KMS-11 (cell line): ENCODE measurements at regions not wholly inside any gene's neighbourhood (a gene's known extent, or its start where the extent isn't known, plus 50 kb on each side); places are given as distances from the start of the nearest gene placed in this dataset.

Experiments
- H2AFZ ChIP-seq: fragments of 200-600 bp; sonication (generic); 2 replicates; pipeline ENCODE4 v1.6.1; 2016; ENCODE audit warnings: antibody characterized with exemption, mixed run types, low read depth
- H3K27ac ChIP-seq: fragments of 200-600 bp; sonication (generic); 2 replicates; pipeline ENCODE4 v1.6.1; 2016; ENCODE audit warnings: mild to moderate bottlenecking, mixed run types
- H3K27me3 ChIP-seq: fragments of 200-600 bp; sonication (generic); 2 replicates; pipeline ENCODE4 v1.6.1; 2017; ENCODE audit warnings: mild to moderate bottlenecking, low read depth, mixed run types, moderate library complexity; ENCODE audit not compliant: insufficient read depth
- H3K36me3 ChIP-seq: fragments of 200-600 bp; sonication (generic); 2 replicates; pipeline ENCODE4 v1.6.1; 2017; ENCODE audit warnings: mild to moderate bottlenecking, mixed run types; ENCODE audit not compliant: insufficient read depth
- H3K4me1 ChIP-seq: fragments of 200-600 bp; sonication (generic); 2 replicates; pipeline ENCODE4 v1.6.1; 2016; ENCODE audit warnings: mild to moderate bottlenecking, low read depth, mixed run types; ENCODE audit not compliant: poor library complexity, severe bottlenecking
- H3K4me2 ChIP-seq: fragments of 200-600 bp; sonication (generic); 2 replicates; pipeline ENCODE4 v1.7.0; 2016; ENCODE audit warnings: mild to moderate bottlenecking, mixed run types
- H3K4me3 ChIP-seq: fragments of 200-600 bp; sonication (generic); IDR thresholded peaks from 2 replicates; pipeline ENCODE4 v1.6.1; 2017; ENCODE audit warnings: low read depth, low read length, mixed read lengths; ENCODE audit not compliant: insufficient read depth
- H3K79me2 ChIP-seq: fragments of 200-600 bp; sonication (generic); 2 replicates; pipeline ENCODE4 v1.6.1; 2016; ENCODE audit warnings: low read depth, mixed run types; ENCODE audit not compliant: insufficient read depth
- H3K9ac ChIP-seq: fragments of 200-600 bp; sonication (generic); 2 replicates; pipeline ENCODE4 v1.6.1; 2016; ENCODE audit warnings: mild to moderate bottlenecking, mixed run types
- H4K20me1 ChIP-seq: fragments of 200-600 bp; sonication (generic); 2 replicates; pipeline ENCODE4 v1.6.1; 2016; ENCODE audit warnings: mild to moderate bottlenecking, mixed run types; ENCODE audit not compliant: insufficient read depth
- TF ChIP-seq, protein P1 (sequence below): fragments of 200-600 bp; sonication (generic); conservative IDR thresholded peaks from 2 replicates; pipeline ENCODE4 v1.6.1; 2017; ENCODE audit warnings: low read depth, mild to moderate bottlenecking, antibody characterized with exemption, low read length, moderate library complexity, mixed read lengths

DNA sequence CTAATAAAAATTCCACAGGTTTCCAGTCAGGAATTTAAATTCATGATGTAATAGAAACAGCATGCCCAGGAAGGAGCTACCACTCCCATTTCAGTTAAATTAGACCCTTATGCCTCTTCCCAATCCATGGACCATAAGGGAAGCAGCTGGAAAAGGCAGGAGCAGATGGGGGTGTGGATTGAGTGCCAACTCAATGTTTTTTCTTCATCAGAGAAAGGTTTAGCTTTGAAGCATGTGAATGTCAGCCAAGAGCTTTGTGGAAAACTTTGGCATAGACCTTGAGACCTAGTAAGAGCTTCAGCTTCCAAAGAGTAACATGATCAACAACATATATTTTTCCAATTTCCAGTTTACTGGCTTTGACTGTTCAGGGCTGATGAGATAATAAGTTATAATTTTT lies 2139.9 kb downstream of the PCDH9 start:
- Histone ChIP-seq H2AFZ (no peak overlapping the region), H3K79me2 (no peaks in the 10 kb centered on the region), H4K20me1 (no peaks in the 10 kb centered on the region), H3K4me1 (no peaks in the 10 kb centered on the region), H3K4me3 (no peak overlapping the region), H3K27me3 (no peaks in the 10 kb centered on the region), H3K9ac (no peak overlapping the region), H3K27ac (no peak overlapping the region), H3K36me3 (no peaks in the 10 kb centered on the region), H3K4me2 (no peak overlapping the region)
- TF ChIP-seq, protein P1, sequence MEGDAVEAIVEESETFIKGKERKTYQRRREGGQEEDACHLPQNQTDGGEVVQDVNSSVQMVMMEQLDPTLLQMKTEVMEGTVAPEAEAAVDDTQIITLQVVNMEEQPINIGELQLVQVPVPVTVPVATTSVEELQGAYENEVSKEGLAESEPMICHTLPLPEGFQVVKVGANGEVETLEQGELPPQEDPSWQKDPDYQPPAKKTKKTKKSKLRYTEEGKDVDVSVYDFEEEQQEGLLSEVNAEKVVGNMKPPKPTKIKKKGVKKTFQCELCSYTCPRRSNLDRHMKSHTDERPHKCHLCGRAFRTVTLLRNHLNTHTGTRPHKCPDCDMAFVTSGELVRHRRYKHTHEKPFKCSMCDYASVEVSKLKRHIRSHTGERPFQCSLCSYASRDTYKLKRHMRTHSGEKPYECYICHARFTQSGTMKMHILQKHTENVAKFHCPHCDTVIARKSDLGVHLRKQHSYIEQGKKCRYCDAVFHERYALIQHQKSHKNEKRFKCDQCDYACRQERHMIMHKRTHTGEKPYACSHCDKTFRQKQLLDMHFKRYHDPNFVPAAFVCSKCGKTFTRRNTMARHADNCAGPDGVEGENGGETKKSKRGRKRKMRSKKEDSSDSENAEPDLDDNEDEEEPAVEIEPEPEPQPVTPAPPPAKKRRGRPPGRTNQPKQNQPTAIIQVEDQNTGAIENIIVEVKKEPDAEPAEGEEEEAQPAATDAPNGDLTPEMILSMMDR: no peak

DNA sequence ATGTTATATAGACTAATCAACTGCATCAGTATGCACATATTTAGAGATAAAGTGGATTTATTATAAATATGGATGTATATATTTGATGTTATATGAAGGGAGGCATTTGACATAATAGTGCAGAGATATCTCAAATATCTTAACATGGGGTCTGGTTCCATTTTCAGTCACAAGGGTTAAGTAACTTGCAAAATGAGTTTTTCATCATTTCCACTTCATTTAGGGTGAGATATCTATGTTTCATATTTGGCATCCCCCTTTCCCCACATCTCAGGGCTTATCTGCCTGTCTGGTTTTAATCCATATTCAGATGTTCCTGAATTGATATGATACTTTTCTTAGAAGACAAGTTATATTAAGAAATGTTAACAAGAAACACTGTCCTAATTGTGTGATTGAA lies 2141.2 kb downstream of the PCDH9 start:
- no peak overlapping the region for H3K27ac ChIP-seq
- H3K36me3 ChIP-seq: no peaks in the 10 kb centered on the region
- H3K79me2 ChIP-seq: no peaks in the 10 kb centered on the region
- no peak overlapping the region for H3K4me2 ChIP-seq
- no peak overlapping the region for H3K4me3 ChIP-seq
- no peaks in the 10 kb centered on the region for H4K20me1 ChIP-seq
- H3K27me3 ChIP-seq: no peaks in the 10 kb centered on the region
- no peaks in the 10 kb centered on the region for H3K4me1 ChIP-seq
- no peak overlapping the region for H2AFZ ChIP-seq
- TF ChIP-seq, protein P1: no peak
- H3K9ac ChIP-seq: no peak overlapping the region

DNA sequence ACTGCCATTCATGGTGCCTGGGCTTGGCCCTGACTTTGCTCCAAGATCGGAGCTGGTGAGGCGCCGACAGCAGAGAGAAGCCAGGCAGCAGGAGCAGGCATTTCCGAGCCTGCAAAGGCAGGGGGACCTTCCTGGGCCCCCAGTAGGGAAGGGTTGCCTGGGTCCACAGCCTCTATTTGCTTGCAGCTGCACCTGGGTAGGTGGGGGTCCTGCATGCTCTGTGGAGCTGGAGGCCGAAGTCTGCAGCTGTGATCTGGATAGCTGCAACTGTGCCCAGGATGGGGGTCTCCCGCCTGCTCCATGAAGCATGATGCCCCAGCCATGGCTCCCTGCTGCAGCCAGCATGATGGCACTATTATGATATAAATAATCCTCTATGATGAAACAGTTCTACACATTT lies 2144.2 kb downstream of the PCDH9 start:
- H3K4me1 ChIP-seq: no peaks in the 10 kb centered on the region
- H3K79me2 ChIP-seq: no peaks in the 10 kb centered on the region
- no peaks in the 10 kb centered on the region for H3K27me3 ChIP-seq
- no peak overlapping the region for H3K4me2 ChIP-seq
- no peak overlapping the region for H3K27ac ChIP-seq
- H3K36me3 ChIP-seq: no peaks in the 10 kb centered on the region
- H2AFZ ChIP-seq: no peak overlapping the region
- TF ChIP-seq, protein P1: no peak
- H4K20me1 ChIP-seq: no peaks in the 10 kb centered on the region
- no peak overlapping the region for H3K4me3 ChIP-seq
- H3K9ac ChIP-seq: no peak overlapping the region

DNA sequence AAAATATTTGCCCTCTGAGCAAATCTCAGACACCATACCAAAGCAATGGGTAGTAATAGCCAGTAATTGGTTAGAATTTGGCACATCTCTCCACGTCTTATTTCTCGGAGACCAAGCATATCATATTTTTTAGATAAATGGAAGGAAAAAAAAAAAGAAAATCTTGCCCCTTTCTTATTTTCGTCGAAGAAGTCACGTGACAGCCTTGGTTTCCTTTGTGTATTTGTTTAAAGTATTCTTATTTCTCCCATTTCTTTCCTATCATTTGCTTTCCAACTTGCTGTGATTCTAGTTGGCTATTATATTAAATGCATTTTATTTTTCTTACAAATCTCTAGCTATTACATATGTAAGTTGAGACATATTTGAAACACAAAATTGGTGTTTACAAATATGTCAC lies 2155.9 kb downstream of the PCDH9 start:
- no peaks in the 10 kb centered on the region for H3K27me3 ChIP-seq
- H3K4me2 ChIP-seq: no peak overlapping the region
- no peaks in the 10 kb centered on the region for H3K36me3 ChIP-seq
- no peak overlapping the region for H3K4me3 ChIP-seq
- no peak overlapping the region for H3K9ac ChIP-seq
- no peaks in the 10 kb centered on the region for H4K20me1 ChIP-seq
- no peak overlapping the region for H2AFZ ChIP-seq
- H3K4me1 ChIP-seq: no peaks in the 10 kb centered on the region
- H3K27ac ChIP-seq: no peak overlapping the region
- TF ChIP-seq, protein P1: no peak
- no peaks in the 10 kb centered on the region for H3K79me2 ChIP-seq

DNA sequence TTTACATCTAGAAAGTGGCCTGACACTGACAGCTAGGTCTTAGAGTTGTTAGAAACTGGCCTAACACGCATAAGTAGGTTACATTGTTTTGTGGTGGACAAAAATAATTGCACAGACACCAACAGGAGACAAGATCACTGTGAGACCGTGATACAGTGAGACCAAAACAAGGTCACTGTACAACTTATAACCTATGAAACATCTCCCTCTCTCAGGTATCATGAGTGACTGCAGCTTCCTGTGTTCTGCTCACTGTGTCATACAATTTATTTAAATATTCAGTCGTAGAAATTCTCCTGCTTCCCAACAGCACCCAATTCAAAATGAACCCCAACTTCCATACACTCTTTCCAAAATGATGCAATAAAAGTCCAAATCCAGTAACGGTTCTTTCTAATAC lies 2165.2 kb downstream of the PCDH9 start:
- Histone ChIP-seq H3K4me1 (peaks cover 15% of the 10 kb centered on the region), H3K27ac (no peak overlapping the region), H2AFZ (no peak overlapping the region), H4K20me1 (no peaks in the 10 kb centered on the region), H3K79me2 (no peaks in the 10 kb centered on the region), H3K4me2 (no peak overlapping the region), H3K9ac (no peak overlapping the region), H3K27me3 (no peaks in the 10 kb centered on the region), H3K36me3 (no peaks in the 10 kb centered on the region), H3K4me3 (no peak overlapping the region)
- TF ChIP-seq, protein P1: no peak
